ENCODE measurements at regions not wholly inside any gene's neighbourhood (a gene's known extent, or its start where the extent isn't known, plus 50 kb on each side); places are given as distances from the start of the nearest gene placed in this dataset.

DNA sequence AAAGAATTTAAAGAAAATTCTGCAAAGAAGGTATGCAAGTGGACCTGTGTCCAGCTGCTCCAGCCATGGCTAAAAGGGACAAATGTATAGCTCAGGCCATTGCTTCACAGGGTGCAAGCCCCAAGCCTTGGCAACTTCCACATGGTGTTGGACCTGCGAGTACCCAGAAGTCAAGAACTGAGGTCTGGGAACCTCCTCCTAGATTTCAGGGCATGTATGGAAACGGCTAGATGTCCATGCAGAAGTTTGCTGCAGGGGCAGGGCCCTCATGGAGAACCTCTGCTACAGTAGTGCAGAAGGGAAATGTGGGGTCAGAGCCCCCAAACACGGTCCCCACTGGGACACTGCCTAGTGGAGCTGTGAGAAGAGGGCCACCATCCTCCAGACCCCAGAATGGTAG lies 284.0 kb upstream of the RAB6C start:
- CTCF ChIA-PET = no interaction called here
- no peak for DNase-seq (ENCODE audit: low spot score)

GRCh38 chr2:129698593-129698992 lies 280.9 kb upstream of the RAB6C start:
- TF ChIP-seq EZH2 (IDR thresholded peaks at IDR 0.05; ENCODE audit: borderline replicate concordance, low read depth, low read length, poor library complexity, severe bottlenecking) = no peak
- no peak for TF ChIP-seq CTCF (conservative IDR thresholded peaks at IDR 0.05; ENCODE audit: low read depth, low read length)
- CTCF ChIA-PET = no interaction called here
- H3K27me3 ChIP-seq (replicated peaks; ENCODE audit: insufficient read depth, low read depth, low read length, poor library complexity) = no peaks in the 10 kb centered on the region
- BruUV-seq (replicated peaks) = no TSS peak
- H3K36me3 ChIP-seq (ENCODE audit: insufficient read depth, low read length, poor library complexity, severe bottlenecking) = no peaks in the 10 kb centered on the region
- H3K4me1 ChIP-seq (ENCODE audit: insufficient read depth, low read length, poor library complexity, severe bottlenecking) = no peaks in the 10 kb centered on the region
- H3K9me3 ChIP-seq (ENCODE audit: low read depth, low read length, poor library complexity, severe bottlenecking) = no peaks in the 10 kb centered on the region
- H3K4me3 ChIP-seq (ENCODE audit: low read depth, low read length, poor library complexity, severe bottlenecking) = no peak overlapping the region
- H3K27ac ChIP-seq (ENCODE audit: low read depth, low read length, poor library complexity, severe bottlenecking) = no peak overlapping the region
- intact Hi-C loops (cut with micrococcal nuclease; ENCODE audit: unreplicated experiment) = no loop called here
- DNase-seq (ENCODE audit: low spot score) = no peak
- POLR2A ChIA-PET (ENCODE audit: low non-redundant PET) = no interaction called here

More for the DNA sequence above, 284.0 kb upstream of the RAB6C start:
- Histone ChIP-seq H3K27ac (ENCODE audit: low read depth, low read length, poor library complexity, severe bottlenecking) (no peak overlapping the region), H3K27me3 (replicated peaks; ENCODE audit: insufficient read depth, low read depth, low read length, poor library complexity) (no peaks in the 10 kb centered on the region), H3K9me3 (ENCODE audit: low read depth, low read length, poor library complexity, severe bottlenecking) (no peaks in the 10 kb centered on the region), H3K4me3 (ENCODE audit: low read depth, low read length, poor library complexity, severe bottlenecking) (no peak overlapping the region), H3K36me3 (ENCODE audit: insufficient read depth, low read length, poor library complexity, severe bottlenecking) (no peaks in the 10 kb centered on the region), H3K4me1 (ENCODE audit: insufficient read depth, low read length, poor library complexity, severe bottlenecking) (no peaks in the 10 kb centered on the region)
- no TSS peak for BruUV-seq (replicated peaks)
- intact Hi-C loops (cut with micrococcal nuclease; ENCODE audit: unreplicated experiment) = no loop called here
- POLR2A ChIA-PET (ENCODE audit: low non-redundant PET) = no interaction called here
- TF ChIP-seq CTCF (conservative IDR thresholded peaks at IDR 0.05; ENCODE audit: low read depth, low read length) (no peak), EZH2 (IDR thresholded peaks at IDR 0.05; ENCODE audit: borderline replicate concordance, low read depth, low read length, poor library complexity, severe bottlenecking) (no peak)

DNA sequence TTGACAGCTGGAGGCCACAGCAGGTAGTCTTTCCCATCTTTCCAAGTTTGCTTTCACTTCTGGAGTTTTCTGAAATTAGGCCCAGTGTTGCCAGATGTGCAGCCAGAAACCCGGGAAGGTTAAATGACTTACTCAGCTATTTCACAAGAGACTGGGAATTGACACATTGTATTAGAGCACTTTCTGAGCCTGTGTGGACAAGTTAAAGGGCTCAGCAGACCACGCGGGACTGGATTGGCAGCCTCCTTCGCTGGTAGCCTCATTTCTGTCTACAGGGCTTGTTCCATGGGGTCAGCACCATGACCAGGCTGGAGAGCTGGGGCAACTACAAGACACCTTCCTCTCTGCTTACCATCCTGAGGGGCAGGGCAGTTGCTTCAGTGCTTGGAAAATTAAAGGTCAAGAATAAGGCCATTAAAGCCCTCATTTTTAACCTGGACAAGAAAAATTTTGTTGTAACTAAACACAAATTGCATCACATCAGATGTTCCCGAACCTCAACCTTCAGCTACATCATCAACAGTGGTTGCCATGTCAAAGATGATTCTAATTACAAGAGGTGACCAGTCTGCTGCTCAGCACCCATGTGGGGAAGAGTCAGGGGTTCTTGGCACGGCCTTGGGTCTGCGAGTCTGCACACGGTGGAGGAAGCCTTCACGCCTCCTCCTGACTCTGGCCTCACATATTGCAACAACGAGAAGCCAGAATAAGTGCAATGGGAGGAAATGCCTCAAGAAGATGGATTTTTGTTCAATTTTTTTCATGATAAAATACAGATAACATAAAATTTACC lies 279.5 kb upstream of the RAB6C start:
- Histone ChIP-seq H3K9me3 (ENCODE audit: low read depth, low read length, poor library complexity, severe bottlenecking) (no peaks in the 10 kb centered on the region), H3K27ac (ENCODE audit: low read depth, low read length, poor library complexity, severe bottlenecking) (no peak overlapping the region), H3K36me3 (ENCODE audit: insufficient read depth, low read length, poor library complexity, severe bottlenecking) (no peaks in the 10 kb centered on the region), H3K27me3 (replicated peaks; ENCODE audit: insufficient read depth, low read depth, low read length, poor library complexity) (no peaks in the 10 kb centered on the region), H3K4me3 (ENCODE audit: low read depth, low read length, poor library complexity, severe bottlenecking) (no peak overlapping the region), H3K4me1 (ENCODE audit: insufficient read depth, low read length, poor library complexity, severe bottlenecking) (no peaks in the 10 kb centered on the region)
- POLR2A ChIA-PET (ENCODE audit: low non-redundant PET) = no interaction called here
- DNase-seq (ENCODE audit: low spot score) = no peak
- BruUV-seq (replicated peaks) = no TSS peak
- TF ChIP-seq EZH2 (IDR thresholded peaks at IDR 0.05; ENCODE audit: borderline replicate concordance, low read depth, low read length, poor library complexity, severe bottlenecking) (no peak), CTCF (conservative IDR thresholded peaks at IDR 0.05; ENCODE audit: low read depth, low read length) (no peak)
- CTCF ChIA-PET = no interaction called here
- intact Hi-C loops (cut with micrococcal nuclease; ENCODE audit: unreplicated experiment) = no loop called here

All from A673 (cell line).